ENCODE measurements at regions not wholly inside any gene's neighbourhood (a gene's known extent, or its start where the extent isn't known, plus 50 kb on each side); places are given as distances from the start of the nearest gene placed in this dataset.
"Not testable (repeated sequence)": the region's sequence is repeated elsewhere in the genome, so short reads cannot be mapped to it uniquely, and the experiment has no call there.

- DNase-seq: not testable (repeated sequence)
Measured at GRCh38 chr6:3672339-3672738, 79.2 kb downstream of the PXDC1 start.

GRCh38 chr6:3671382-3671781, 80.1 kb downstream of the PXDC1 start:
- DNase-seq: no peak

- DNase-seq: no peak
Measured at GRCh38 chr6:3670356-3670755, 81.2 kb downstream of the PXDC1 start.

GRCh38 chr6:3669916-3670315, 81.6 kb downstream of the PXDC1 start:
- DNase-seq: no peak

GRCh38 chr6:3665608-3666007, 85.9 kb downstream of the PXDC1 start:
- no peak for DNase-seq

- no peak for DNase-seq
Measured at GRCh38 chr6:3664625-3665041, 86.9 kb downstream of the PXDC1 start.

- no peak for DNase-seq
Measured at GRCh38 chr6:3663811-3664210, 87.7 kb downstream of the PXDC1 start.

- no peak for DNase-seq
Measured at GRCh38 chr6:3663081-3663480, 88.4 kb downstream of the PXDC1 start.

- DNase-seq: no peak
Measured at GRCh38 chr6:3661390-3661789, 90.1 kb downstream of the PXDC1 start.

GRCh38 chr6:3660473-3660872, 91.0 kb downstream of the PXDC1 start:
- no peak for DNase-seq

- no peak for DNase-seq
Measured at GRCh38 chr6:3659748-3660147, 91.8 kb downstream of the PXDC1 start.

GRCh38 chr6:3656076-3656475, 95.4 kb downstream of the PXDC1 start:
- DNase-seq: no peak

GRCh38 chr6:3654898-3655297, 96.6 kb downstream of the PXDC1 start:
- no peak for DNase-seq

GRCh38 chr6:3654436-3654835, 97.1 kb downstream of the PXDC1 start:
- no peak for DNase-seq

GRCh38 chr6:3653528-3654070, 97.9 kb downstream of the PXDC1 start:
- DNase-seq: no peak

GRCh38 chr6:3651698-3652229, 99.7 kb downstream of the PXDC1 start:
- DNase-seq: no peak

GRCh38 chr6:3650959-3651697, 100.4 kb downstream of the PXDC1 start:
- DNase-seq: no peak

- DNase-seq: no peak
Measured at GRCh38 chr6:3650076-3650958, 101.2 kb downstream of the PXDC1 start.

GRCh38 chr6:3648724-3649123, 102.8 kb downstream of the PXDC1 start:
- no peak for DNase-seq

- DNase-seq: no peak
Measured at GRCh38 chr6:3646616-3647362, 104.7 kb downstream of the PXDC1 start.

- DNase-seq: no peak
Measured at GRCh38 chr6:3644739-3645012, 106.8 kb downstream of the PXDC1 start.

GRCh38 chr6:3643921-3644738, 107.4 kb downstream of the PXDC1 start:
- DNase-seq: no peak
